D721Med (cell line): ENCODE measurements at regions not wholly inside any gene's neighbourhood (a gene's known extent, or its start where the extent isn't known, plus 50 kb on each side); places are given as distances from the start of the nearest gene placed in this dataset.

Experiments used
- DNase-seq: peaks from one replicate; pipeline ENCODE4 v3.0.0; 2011; ENCODE audit warnings: low spot score; ENCODE audit not compliant: insufficient read length
- FAIRE-seq: peaks from 2 replicates; lab custom pipeline; 2011; peaks lifted over from hg19 to GRCh38; lab: Jason Lieb, UNC
- CTCF ChIP-seq: IDR thresholded peaks from 2 replicates; pipeline ENCODE4 v1.5.1; 2012; ENCODE audit warnings: mild to moderate bottlenecking, control low read depth; ENCODE audit not compliant: insufficient read depth; ENCODE audit errors: missing control alignments

- DNase-seq (no peak), FAIRE-seq (no peak)
- TF ChIP-seq CTCF = no peak
These were observed 147.7 kb upstream of the MAGEB2 start for GRCh38 chrX:30067677-30068076.

DNA sequence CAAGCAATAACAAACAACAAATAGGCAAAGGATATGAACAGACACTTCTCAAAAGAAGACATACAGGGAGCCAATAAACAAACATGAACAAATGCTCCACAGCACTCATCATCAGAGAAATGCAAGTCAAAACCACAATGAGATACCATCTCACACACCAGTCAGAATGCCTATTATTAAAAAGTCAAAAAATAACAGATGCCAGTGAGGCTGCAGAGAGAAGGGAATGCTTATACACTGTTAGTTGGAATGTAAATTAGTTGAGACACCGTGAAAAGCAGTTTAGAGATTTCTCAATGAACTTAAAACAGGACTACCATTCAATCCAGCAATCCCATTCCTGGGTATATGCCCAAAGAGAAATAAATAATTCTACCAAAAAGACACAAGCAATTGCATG is 129.8 kb upstream of the MAGEB2 start:
- DNase-seq = no peak
- no peak for FAIRE-seq
- no peak for TF ChIP-seq CTCF

- no peak for DNase-seq
- no peak for TF ChIP-seq CTCF
- no peak for FAIRE-seq
These were observed 103.9 kb upstream of the MAGEB2 start for GRCh38 chrX:30111431-30111830.

DNA sequence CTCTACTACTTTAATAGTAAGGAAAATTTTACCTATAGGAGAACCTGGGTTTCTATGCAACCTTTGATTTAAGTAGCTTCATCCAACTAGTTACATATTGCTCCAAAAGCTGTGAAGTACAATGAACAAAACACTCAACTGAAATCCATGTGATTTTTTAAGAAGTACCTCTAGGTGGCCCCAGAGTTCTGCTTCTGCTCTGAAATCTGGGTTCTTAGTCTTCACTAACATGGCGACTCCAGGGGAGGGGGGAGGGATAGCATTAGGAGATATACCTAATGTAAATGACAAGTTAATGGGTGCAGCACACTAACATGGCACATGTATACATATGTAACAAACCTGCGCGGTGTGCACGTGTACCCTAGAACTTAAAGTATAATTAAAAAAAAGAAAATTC is 73.4 kb upstream of the MAGEB2 start:
- FAIRE-seq = no peak
- no peak for DNase-seq
- peak; percentile 15 for TF ChIP-seq CTCF

GRCh38 chrX:30144221-30144620 is 71.1 kb upstream of the MAGEB2 start:
- FAIRE-seq = no peak
- no peak for TF ChIP-seq CTCF
- DNase-seq = no peak

- DNase-seq (no peak), FAIRE-seq (no peak)
These were observed 70.2 kb upstream of the MAGEB2 start for GRCh38 chrX:30144971-30145731.

More at GRCh38 chrX:30144971-30145731, 70.2 kb upstream of the MAGEB2 start:
- no peak for TF ChIP-seq CTCF
